Fibroblast of pulmonary artery (primary cell): ENCODE measurements at regions not wholly inside any gene's neighbourhood (a gene's known extent, or its start where the extent isn't known, plus 50 kb on each side); places are given as distances from the start of the nearest gene placed in this dataset.

Experiments
- DNase-seq: peaks from one replicate; pipeline ENCODE4 v3.0.0-alpha.2; 2010; ENCODE audit warnings: low read depth
- H3K4me3 ChIP-seq: replicated peaks from 2 replicates; pipeline ENCODE4 v1.5.1; 2011; ENCODE audit warnings: low read depth, mild to moderate bottlenecking, control low read depth, low read length, moderate library complexity
- CTCF ChIP-seq: IDR thresholded peaks from 2 replicates; pipeline ENCODE4 v1.5.1; 2011; ENCODE audit warnings: mild to moderate bottlenecking, control low read depth, low read length, inconsistent platforms; ENCODE audit errors: missing control alignments

GRCh38 chr2:137813176-137813575 lies 151.1 kb upstream of the HNMT start:
- TF ChIP-seq CTCF: no peak
- DNase-seq: no peak
- H3K4me3 ChIP-seq: no peak overlapping the region

- TF ChIP-seq CTCF: no peak
- no peak overlapping the region for H3K4me3 ChIP-seq
- no peak for DNase-seq
Observed at GRCh38 chr2:137817058-137817457, 147.2 kb upstream of the HNMT start.

GRCh38 chr2:137823196-137823595 lies 141.1 kb upstream of the HNMT start:
- DNase-seq: no peak
- no peak overlapping the region for H3K4me3 ChIP-seq
- no peak for TF ChIP-seq CTCF

- no peak for DNase-seq
- TF ChIP-seq CTCF: no peak
- no peak overlapping the region for H3K4me3 ChIP-seq
Observed at GRCh38 chr2:137824501-137824900, 139.8 kb upstream of the HNMT start.

- H3K4me3 ChIP-seq: no peak overlapping the region
- no peak for TF ChIP-seq CTCF
- no peak for DNase-seq
Observed at GRCh38 chr2:137826373-137827372, 137.6 kb upstream of the HNMT start.

- no peak overlapping the region for H3K4me3 ChIP-seq
- no peak for TF ChIP-seq CTCF
- no peak for DNase-seq
Observed at GRCh38 chr2:137828624-137829023, 135.6 kb upstream of the HNMT start.
